Fibroblast of skin of back (primary cell): ENCODE measurements at regions not wholly inside any gene's neighbourhood (a gene's known extent, or its start where the extent isn't known, plus 50 kb on each side); places are given as distances from the start of the nearest gene placed in this dataset.
A peak's percentile ranks its signal among the peaks of the same experiment; 100 is the strongest.
"Not testable (repeated sequence)": the region's sequence is repeated elsewhere in the genome, so short reads cannot be mapped to it uniquely, and the experiment has no call there.

ENCODE experiments used
- DNase-seq: peaks from one replicate; pipeline ENCODE4 v3.0.0-alpha.2; 2013

- DNase-seq = peak; percentile 91
These were observed 54.8 kb upstream of the ZNF717 start for GRCh38 chr3:75840160-75840559.

GRCh38 chr3:75850301-75851008, 65.1 kb upstream of the ZNF717 start:
- DNase-seq = not testable (repeated sequence)

GRCh38 chr3:75863130-75863529, 77.8 kb upstream of the ZNF717 start:
- no peak for DNase-seq

GRCh38 chr3:75863878-75864277, 78.5 kb upstream of the ZNF717 start:
- no peak for DNase-seq

GRCh38 chr3:75883719-75884118, 98.4 kb upstream of the ZNF717 start:
- not testable (repeated sequence) for DNase-seq

GRCh38 chr3:75886971-75887526, 101.7 kb upstream of the ZNF717 start:
- peak; percentile 19 for DNase-seq

DNA sequence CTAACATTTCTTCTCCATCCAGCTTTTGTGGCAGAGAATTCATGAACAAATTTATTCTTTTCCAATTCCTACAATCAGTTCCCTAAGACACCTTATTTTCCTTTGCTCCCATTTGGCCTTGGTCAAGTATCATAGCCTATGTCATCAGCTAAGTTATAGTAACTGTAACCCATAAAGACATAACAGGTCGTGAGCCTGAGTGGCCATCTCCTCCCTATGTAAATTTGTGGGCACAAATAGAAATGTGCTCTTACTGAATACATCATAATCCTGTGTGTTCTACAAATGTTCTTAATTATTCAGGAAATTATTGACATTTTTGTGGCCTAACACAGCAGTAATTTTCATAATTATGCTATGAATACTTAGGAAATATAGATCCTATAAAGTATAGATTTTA, 108.9 kb upstream of the ZNF717 start:
- DNase-seq = no peak

- no peak for DNase-seq
These were observed 110.9 kb upstream of the ZNF717 start for GRCh38 chr3:75896265-75896664.

GRCh38 chr3:75901446-75901845, 116.1 kb upstream of the ZNF717 start:
- not testable (repeated sequence) for DNase-seq

GRCh38 chr3:75906555-75907112, 121.3 kb upstream of the ZNF717 start:
- peak; percentile 71 for DNase-seq

GRCh38 chr3:75913800-75914350, 128.5 kb upstream of the ZNF717 start:
- DNase-seq = no peak

- DNase-seq = not testable (repeated sequence)
These were observed 129.4 kb upstream of the ZNF717 start for GRCh38 chr3:75914741-75915140.

DNA sequence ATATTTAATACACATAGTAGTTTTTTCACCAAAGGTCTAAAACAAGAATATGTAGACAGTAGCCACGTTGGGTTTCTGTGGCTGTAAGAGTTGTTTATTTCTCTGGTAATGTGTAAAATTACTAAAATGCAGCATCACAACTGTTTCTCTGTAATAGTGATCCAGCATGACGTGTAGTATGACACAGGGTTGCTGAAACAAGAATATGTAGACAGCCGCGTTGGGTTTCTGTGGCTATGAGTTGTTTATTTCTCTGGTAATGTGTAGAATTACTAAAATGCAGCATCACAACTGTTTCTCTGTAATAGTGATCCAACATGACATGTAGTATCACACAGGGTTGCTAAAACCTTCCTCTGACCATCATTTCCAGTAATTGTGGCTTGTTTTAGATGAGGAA, 153.6 kb upstream of the ZNF717 start:
- DNase-seq = no peak

DNA sequence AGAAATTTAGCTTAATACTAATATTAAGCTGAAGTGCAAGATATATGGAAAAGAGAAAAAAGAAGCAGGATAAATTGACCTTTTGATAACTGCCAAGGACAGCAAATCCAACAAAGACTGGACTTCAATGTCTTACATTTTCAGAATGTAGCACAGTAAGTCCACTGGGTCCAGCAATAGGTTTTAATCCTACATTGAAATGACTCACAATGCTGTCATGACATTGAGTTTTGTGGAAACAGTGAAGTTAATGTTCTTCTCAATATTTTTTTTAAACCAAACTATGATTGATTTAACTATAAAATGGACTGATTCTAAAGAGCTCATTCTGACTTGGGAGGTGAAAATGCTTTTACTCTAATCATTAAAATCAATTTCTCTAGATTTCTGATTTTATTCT, 166.6 kb upstream of the ZNF717 start:
- peak; percentile 34 for DNase-seq

DNA sequence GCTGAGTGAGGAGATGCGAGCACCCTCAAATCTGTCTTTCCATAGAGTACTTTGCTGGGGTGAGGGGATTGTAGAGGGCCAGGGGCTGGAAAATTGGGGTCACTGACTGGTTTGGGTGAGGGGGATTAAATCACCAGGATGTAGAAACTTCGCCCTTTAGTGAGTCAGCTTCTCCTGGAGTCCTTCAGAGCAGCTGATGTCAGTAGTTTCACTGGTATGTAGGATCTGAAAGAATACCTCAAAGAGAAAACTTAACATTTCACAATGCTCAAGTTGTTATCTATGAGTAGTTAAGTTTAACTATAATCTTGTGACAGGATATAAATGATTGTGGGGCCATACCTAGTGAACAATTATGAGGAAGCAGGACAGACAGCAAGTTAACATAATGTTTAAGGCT, 174.7 kb upstream of the ZNF717 start:
- not testable (repeated sequence) for DNase-seq

- not testable (repeated sequence) for DNase-seq
These were observed 176.7 kb upstream of the ZNF717 start for GRCh38 chr3:75962054-75962453.

- DNase-seq = no peak
These were observed 181.7 kb upstream of the ZNF717 start for GRCh38 chr3:75967071-75967470.

DNA sequence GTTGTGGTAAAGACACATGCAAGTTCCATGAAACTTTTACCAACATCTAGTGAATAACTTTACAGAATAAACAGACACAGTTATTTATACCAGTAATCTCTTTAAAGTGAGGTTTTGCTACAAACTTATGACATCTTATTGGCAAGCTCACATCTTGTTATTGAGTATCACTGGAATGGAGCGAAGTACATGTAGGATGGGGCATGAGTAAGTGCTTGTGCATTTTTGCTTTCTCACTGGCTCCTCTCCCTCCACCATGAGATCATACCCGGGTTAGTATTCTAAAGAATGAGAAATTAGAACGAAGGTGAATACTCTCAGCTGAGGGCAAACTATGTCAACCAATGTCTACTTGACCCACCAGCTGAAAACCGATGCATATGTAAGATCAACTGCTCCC, 193.3 kb upstream of the ZNF717 start:
- DNase-seq = peak; percentile 5

DNA sequence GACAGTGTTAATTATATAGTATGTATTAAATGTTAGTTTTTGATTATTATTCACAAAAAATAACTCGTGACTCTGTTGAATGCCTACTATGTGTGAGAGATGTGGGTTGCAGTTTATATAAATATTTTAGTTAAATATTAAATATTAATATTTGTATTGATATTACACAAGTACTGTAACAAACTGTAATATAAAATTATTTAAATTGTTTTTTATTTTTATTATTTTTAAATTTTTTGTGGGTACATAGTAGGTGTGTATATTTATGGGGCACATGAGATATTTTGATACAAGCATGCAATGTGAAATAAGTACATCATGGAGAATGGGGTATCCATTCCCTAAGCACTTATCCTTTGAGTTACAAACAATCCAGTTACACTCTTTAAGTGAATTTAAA, 196.1 kb upstream of the ZNF717 start:
- no peak for DNase-seq

DNA sequence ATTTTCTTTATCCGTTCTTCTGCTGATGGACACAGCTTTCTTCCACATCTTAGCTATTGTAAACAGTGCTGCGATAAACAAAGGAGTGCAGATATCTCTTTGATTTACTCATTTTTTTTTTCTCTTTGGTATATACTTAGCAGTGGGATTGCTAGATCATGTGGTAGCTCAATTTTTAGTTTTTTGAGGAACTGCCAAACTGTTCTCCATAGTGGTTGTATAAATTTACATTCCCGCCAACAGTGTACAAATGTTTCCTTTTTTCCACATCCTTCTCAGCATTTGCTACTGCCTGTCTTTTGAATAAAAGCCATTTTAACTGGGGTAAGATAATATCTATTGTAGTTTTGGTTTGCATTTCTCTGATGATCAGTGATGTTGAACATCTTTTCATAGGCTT, 196.8 kb upstream of the ZNF717 start:
- DNase-seq = no peak

GRCh38 chr3:75983111-75983510, 197.8 kb upstream of the ZNF717 start:
- DNase-seq = no peak

DNA sequence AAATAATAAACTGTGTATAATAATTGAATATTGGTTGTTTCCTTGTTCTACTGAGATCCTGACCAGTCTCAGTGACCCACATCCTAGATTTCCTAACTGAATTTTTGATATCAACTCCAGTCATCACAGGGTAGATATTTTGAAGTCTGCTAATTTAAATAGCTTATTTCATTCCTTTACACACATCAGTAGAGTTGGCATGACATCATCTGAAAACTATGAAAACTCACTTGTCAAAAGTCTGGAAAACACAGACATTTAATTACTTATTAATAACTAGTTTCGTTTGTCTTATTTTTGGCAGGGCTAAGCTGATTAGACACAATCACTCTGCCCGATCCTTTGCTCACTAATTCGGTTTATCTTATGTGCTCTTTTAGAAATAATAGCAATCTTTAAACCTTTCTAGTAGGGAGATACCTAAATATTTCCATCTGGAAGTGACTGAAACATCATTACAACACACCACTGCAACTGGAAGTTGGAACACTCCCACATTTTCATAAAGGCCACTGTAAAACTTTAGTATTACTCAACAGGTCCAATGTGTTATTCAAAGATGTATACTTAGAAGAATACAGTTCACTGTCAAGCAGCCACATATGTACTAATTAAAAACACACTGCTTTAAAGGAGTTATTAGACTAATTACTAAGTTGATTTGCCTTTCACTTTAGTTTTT, 198.4 kb upstream of the ZNF717 start:
- peak; percentile 12 for DNase-seq

DNA sequence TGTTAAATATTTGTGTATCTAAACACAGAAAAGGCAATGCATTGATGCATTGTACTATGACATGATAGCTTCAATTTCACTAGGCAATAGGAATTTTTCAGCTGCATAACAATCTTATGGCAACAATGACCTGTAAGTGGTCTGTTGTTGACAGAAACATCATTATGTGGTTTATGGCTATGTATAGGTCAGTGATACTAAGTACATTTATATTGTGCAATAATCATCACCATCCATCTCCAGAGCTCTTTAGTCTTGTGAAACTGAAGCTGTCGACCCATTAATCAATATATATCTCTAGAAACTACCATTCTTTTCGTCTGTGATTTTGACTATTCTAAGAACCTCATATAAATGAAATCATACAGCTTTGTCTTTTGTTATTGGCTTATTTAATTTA, 200.1 kb upstream of the ZNF717 start:
- no peak for DNase-seq
